Astrocyte of the spinal cord (primary cell): ENCODE measurements at regions not wholly inside any gene's neighbourhood (a gene's known extent, or its start where the extent isn't known, plus 50 kb on each side); places are given as distances from the start of the nearest gene placed in this dataset.

ENCODE experiments used
- DNase-seq: peaks from one replicate; pipeline ENCODE4 v3.0.0; 2011; ENCODE audit warnings: low read depth, low spot score
- H3K4me3 ChIP-seq: 2 replicates; pipeline ENCODE4 v1.5.1; 2011; ENCODE audit warnings: low read depth, mild to moderate bottlenecking, low read length, moderate library complexity
- in situ Hi-C: cut with HindIII; loops from 2 replicates; pipeline ENCODE4 v1.10.0; 2017; ENCODE audit warnings: low sequenced_read_pairs
- TF ChIP-seq, protein P1 (sequence below): IDR thresholded peaks from 2 replicates; pipeline ENCODE4 v1.5.1; 2012; ENCODE audit warnings: low read depth, mild to moderate bottlenecking, low read length, inconsistent platforms

DNA sequence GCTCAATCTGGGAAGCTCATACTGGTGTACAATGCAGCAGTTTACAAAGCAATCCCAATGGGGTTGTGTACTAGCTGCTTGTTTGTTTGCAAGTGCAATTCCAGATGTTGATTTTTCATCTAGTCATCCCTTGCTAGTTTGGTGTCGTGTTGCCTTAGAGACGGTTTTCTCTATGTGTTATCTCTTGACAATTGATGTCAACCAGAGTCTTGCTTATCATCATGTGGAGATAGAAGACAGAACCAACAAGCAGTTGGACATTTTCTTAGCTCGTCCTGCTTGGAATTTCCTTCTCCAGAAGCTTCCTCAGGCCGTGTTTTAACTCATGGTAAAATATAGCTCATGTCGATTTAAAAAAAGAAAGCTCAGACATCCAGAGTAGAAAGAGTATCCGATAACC, 262.0 kb upstream of the KCNH8 start:
- H3K4me3 ChIP-seq: no peak overlapping the region
- in situ Hi-C loops: no loop called here
- TF ChIP-seq, protein P1, sequence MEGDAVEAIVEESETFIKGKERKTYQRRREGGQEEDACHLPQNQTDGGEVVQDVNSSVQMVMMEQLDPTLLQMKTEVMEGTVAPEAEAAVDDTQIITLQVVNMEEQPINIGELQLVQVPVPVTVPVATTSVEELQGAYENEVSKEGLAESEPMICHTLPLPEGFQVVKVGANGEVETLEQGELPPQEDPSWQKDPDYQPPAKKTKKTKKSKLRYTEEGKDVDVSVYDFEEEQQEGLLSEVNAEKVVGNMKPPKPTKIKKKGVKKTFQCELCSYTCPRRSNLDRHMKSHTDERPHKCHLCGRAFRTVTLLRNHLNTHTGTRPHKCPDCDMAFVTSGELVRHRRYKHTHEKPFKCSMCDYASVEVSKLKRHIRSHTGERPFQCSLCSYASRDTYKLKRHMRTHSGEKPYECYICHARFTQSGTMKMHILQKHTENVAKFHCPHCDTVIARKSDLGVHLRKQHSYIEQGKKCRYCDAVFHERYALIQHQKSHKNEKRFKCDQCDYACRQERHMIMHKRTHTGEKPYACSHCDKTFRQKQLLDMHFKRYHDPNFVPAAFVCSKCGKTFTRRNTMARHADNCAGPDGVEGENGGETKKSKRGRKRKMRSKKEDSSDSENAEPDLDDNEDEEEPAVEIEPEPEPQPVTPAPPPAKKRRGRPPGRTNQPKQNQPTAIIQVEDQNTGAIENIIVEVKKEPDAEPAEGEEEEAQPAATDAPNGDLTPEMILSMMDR: no peak
- DNase-seq: no peak

DNA sequence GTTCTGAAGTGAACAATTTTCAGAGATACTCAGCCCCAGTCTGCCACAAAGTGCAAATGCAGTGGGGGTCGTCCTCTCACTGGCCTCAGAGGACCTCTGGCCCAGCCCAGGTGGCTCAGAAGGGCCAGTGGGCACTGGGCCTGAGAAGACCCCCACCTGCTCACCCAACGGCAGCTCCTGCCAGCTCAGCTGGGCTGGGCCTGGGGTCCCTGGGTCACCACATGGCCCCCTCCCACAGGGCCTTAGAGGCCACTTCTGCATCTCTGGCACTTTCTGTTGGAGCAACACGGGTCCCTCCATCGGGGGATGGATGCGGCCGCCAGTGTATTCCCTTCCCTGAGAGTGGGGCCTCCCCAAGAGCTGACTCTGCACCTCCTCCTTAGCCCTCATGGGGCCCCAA, 262.7 kb upstream of the KCNH8 start:
- DNase-seq: no peak
- in situ Hi-C loops: no loop called here
- H3K4me3 ChIP-seq: no peak overlapping the region
- TF ChIP-seq, protein P1: no peak

DNA sequence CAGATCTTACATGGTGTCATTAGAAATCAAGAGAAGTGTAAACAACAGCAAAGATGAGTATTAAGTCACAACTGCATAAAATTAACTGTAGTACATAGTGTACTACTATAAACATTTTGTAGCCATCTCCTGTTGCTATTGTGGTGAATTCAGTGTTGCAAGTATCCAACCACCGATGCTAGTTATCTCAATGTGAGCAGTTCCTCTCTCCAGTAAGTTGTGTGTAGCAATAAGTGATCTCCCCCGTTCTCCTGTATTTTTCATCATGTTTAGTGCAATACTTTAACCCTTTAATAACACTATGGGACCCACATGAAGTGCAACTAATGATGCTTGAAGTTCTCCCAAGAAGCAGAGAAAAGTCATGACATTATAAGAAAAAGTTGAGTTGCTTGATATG, 264.7 kb upstream of the KCNH8 start:
- in situ Hi-C loops: no loop called here
- no peak overlapping the region for H3K4me3 ChIP-seq
- DNase-seq: no peak
- TF ChIP-seq, protein P1: no peak

DNA sequence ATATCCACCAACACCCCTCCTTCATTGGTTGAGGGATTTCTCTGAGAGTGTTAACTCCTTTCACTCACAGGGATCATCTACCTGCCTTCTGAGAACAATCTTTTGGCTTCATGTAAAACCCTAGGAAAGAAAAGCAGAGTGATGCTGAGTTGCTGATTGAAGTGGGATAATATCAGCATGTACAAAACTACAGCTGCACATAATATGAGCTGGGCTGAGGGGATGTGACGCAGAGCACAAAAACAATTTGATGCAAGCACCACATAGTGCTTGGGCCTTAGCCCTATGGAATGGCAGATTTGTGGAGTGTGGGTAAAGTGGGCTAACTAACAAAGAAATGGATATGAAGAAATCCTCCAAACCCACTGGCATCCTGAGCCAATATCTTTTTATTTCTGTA, 267.6 kb upstream of the KCNH8 start:
- H3K4me3 ChIP-seq: no peak overlapping the region
- no peak for DNase-seq
- TF ChIP-seq, protein P1: no peak
- in situ Hi-C loops: no loop called here

DNA sequence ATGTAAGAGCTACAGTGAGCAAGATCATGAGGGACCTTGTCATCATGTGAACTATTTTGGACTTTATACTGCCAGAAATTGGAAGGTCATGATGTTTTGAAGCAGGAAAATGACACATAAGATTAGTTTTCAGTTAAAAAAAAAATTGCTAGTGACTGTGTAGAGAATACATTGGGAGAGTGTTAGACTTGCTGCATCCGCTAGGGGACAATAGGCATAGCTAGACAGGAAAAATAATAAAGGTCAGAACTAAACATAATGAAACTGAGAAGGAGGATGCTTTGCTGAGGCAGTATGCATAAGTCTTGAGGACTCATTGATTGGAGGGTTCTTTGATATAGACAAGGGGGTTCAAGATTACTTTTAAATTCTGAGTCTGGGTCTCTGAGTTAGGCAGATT, 275.8 kb upstream of the KCNH8 start:
- TF ChIP-seq, protein P1: no peak
- DNase-seq: no peak
- H3K4me3 ChIP-seq: no peak overlapping the region
- in situ Hi-C loops: no loop called here

DNA sequence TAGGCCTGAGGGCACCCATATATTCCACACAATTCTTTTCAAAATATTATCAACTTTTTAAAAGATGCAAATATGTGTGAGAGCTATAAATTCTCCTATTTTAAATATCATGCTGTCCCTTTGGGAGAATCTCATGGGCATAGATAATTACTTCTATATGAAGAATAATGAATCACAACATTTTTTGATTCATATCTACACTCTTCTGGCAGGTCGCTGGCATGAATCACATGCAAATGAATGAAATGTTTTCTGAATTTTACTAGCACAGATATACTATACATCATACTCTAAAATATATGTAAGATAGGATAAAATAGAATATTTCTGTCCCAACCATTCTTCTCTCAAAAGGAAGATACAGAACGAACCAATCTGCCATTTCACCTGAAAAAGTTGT, 277.7 kb upstream of the KCNH8 start:
- no peak for DNase-seq
- H3K4me3 ChIP-seq: no peak overlapping the region
- in situ Hi-C loops: no loop called here
- TF ChIP-seq, protein P1: no peak

DNA sequence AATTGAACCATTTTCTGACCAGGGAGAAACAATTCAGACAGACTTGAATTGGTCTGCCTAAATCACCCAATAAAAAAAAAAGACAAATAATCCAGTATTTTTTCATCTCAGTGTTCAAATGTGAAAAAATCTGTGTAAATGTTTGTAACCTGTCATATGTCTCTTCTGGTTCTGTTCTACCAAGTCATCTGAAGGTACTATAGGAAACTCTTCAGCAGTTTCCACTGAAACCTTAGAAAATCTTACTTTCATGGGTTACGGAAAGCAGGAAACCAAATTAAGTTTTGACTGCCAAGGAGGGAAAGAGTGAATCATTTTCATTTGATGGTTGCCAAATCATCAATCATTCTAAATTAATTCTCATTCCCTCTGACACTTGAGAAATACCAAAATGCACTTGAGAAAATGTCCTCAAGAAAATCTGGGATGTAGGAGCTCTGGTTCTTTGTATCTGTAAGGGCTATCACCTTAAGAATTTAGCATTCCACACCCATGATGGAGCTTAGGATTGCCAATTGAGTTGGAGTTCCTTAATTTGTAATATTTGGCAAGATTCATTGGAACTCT, 278.2 kb upstream of the KCNH8 start:
- no peak for DNase-seq
- in situ Hi-C loops: no loop called here
- TF ChIP-seq, protein P1: no peak
- no peak overlapping the region for H3K4me3 ChIP-seq
